C4-2B (cell line): ENCODE measurements at regions not wholly inside any gene's neighbourhood (a gene's known extent, or its start where the extent isn't known, plus 50 kb on each side); places are given as distances from the start of the nearest gene placed in this dataset.

Experiments
- CTCF ChIP-seq: fragments of 450-650 bp; conservative IDR thresholded peaks from 2 replicates; pipeline ENCODE4 v1.5.1; 2017; ENCODE audit warnings: mild to moderate bottlenecking
- ZFX ChIP-seq: fragments of 450-650 bp; IDR thresholded peaks from 2 replicates; pipeline ENCODE4 v1.6.1; 2017

DNA sequence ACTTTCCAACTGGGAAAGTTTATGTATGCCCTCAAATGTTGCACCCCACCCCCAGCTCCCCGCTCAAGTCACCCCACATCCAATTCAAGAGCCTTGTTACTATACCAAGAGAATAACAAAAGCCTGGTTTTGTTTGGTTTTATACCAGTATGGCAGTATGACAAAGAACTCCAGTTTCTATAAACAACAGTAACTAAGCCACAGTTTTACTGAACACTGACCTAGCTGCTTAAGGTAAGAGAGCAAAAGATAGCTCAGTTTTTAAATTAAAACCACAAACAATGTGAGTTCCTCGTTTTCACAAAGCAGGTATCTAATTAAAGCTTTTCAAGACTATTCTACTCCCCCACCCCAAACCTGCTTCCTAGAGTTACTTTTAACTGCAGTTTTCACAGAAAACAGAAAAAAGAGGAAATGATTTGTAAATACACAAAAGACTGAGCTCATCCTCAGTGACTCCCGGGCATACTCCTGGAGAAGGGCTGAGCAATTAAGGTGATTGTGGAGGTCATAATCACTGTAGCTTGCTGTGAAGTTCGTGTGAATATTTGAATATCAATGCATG is 59.3 kb upstream of the LHX8 start:
- TF ChIP-seq CTCF, result no peak
- TF ChIP-seq ZFX, result no peak
